ENCODE measurements at regions not wholly inside any gene's neighbourhood (a gene's known extent, or its start where the extent isn't known, plus 50 kb on each side); places are given as distances from the start of the nearest gene placed in this dataset.

GRCh38 chr2:100645695-100646429 is 83.1 kb downstream of the PDCL3 start:
- no peak overlapping the region for H3K27ac ChIP-seq
- DNase-seq (ENCODE audit: low spot score) = no peak
- H3K79me2 ChIP-seq (ENCODE audit: low read depth) = no peaks in the 10 kb centered on the region
- H3K4me1 Mint-ChIP-seq = peaks cover 30% of the 10 kb centered on the region
- no peak overlapping the region for H3K4me3 ChIP-seq
- H3K36me3 Mint-ChIP-seq = no peaks in the 10 kb centered on the region
- H3K4me3 Mint-ChIP-seq = no peak overlapping the region
- no peaks in the 10 kb centered on the region for H4K20me1 ChIP-seq (ENCODE audit: low read depth)
- H3K4me1 ChIP-seq = no peaks in the 10 kb centered on the region
- H3F3A ChIP-seq (ENCODE audit: low read depth) = no peaks in the 10 kb centered on the region
- no peaks in the 10 kb centered on the region for H3K27me3 ChIP-seq
- no peak overlapping the region for H3K4me2 ChIP-seq
- peaks cover 32% of the 10 kb centered on the region for H3K9me3 Mint-ChIP-seq
- H3K36me3 ChIP-seq = no peaks in the 10 kb centered on the region
- H3K27me3 Mint-ChIP-seq (ENCODE audit: insufficient read depth, low read depth) = peaks cover 5% of the 10 kb centered on the region
- no peaks in the 10 kb centered on the region for H3K9me3 ChIP-seq (ENCODE audit: low read depth)
- H2AFZ ChIP-seq (replicated peaks) = no peak overlapping the region
- H3K27ac Mint-ChIP-seq = peak overlapping the region; percentile 63
- no peak for TF ChIP-seq EZH2 (IDR thresholded peaks at IDR 0.05)
- no peak for TF ChIP-seq EZH2phosphoT487 (IDR thresholded peaks at IDR 0.05)
- no peak for TF ChIP-seq CTCF (IDR thresholded peaks at IDR 0.05)
- H3K9ac ChIP-seq = no peak overlapping the region

GRCh38 chr2:100647709-100648108 is 84.9 kb downstream of the PDCL3 start:
- Mint-ChIP-seq H3K4me3 (no peak overlapping the region), H3K27me3 (ENCODE audit: insufficient read depth, low read depth) (peaks cover 5% of the 10 kb centered on the region), H3K4me1 (peaks cover 17% of the 10 kb centered on the region), H3K36me3 (no peaks in the 10 kb centered on the region), H3K9me3 (peaks cover 35% of the 10 kb centered on the region), H3K27ac (no peak overlapping the region)
- no peak overlapping the region for H2AFZ ChIP-seq (replicated peaks)
- no peak overlapping the region for H3K4me2 ChIP-seq
- no peaks in the 10 kb centered on the region for H3K79me2 ChIP-seq (ENCODE audit: low read depth)
- no peaks in the 10 kb centered on the region for H4K20me1 ChIP-seq (ENCODE audit: low read depth)
- H3K36me3 ChIP-seq = no peaks in the 10 kb centered on the region
- H3K27ac ChIP-seq = no peak overlapping the region
- no peak for DNase-seq (ENCODE audit: low spot score)
- H3K9ac ChIP-seq = no peak overlapping the region
- H3K4me1 ChIP-seq = no peaks in the 10 kb centered on the region
- TF ChIP-seq EZH2phosphoT487 (IDR thresholded peaks at IDR 0.05) = no peak
- TF ChIP-seq CTCF (IDR thresholded peaks at IDR 0.05) = no peak
- TF ChIP-seq EZH2 (IDR thresholded peaks at IDR 0.05) = no peak
- H3F3A ChIP-seq (ENCODE audit: low read depth) = no peaks in the 10 kb centered on the region
- H3K9me3 ChIP-seq (ENCODE audit: low read depth) = no peaks in the 10 kb centered on the region
- H3K4me3 ChIP-seq = no peak overlapping the region
- H3K27me3 ChIP-seq = no peaks in the 10 kb centered on the region

- no peaks in the 10 kb centered on the region for H4K20me1 ChIP-seq (ENCODE audit: low read depth)
- no peaks in the 10 kb centered on the region for H3F3A ChIP-seq (ENCODE audit: low read depth)
- DNase-seq (ENCODE audit: low spot score) = no peak
- no peak overlapping the region for H2AFZ ChIP-seq (replicated peaks)
- no peak overlapping the region for H3K27ac Mint-ChIP-seq
- no peak overlapping the region for H3K4me3 Mint-ChIP-seq
- no peaks in the 10 kb centered on the region for H3K9me3 ChIP-seq (ENCODE audit: low read depth)
- H3K4me1 ChIP-seq = no peaks in the 10 kb centered on the region
- H3K36me3 Mint-ChIP-seq = no peaks in the 10 kb centered on the region
- H3K4me2 ChIP-seq = no peak overlapping the region
- no peak overlapping the region for H3K9ac ChIP-seq
- H3K4me1 Mint-ChIP-seq = peaks cover 14% of the 10 kb centered on the region
- H3K27me3 ChIP-seq = no peaks in the 10 kb centered on the region
- H3K36me3 ChIP-seq = no peaks in the 10 kb centered on the region
- TF ChIP-seq EZH2phosphoT487 (IDR thresholded peaks at IDR 0.05) = no peak
- no peak for TF ChIP-seq CTCF (IDR thresholded peaks at IDR 0.05)
- TF ChIP-seq EZH2 (IDR thresholded peaks at IDR 0.05) = no peak
- H3K4me3 ChIP-seq = no peak overlapping the region
- peaks cover 27% of the 10 kb centered on the region for H3K9me3 Mint-ChIP-seq
- H3K27me3 Mint-ChIP-seq (ENCODE audit: insufficient read depth, low read depth) = peaks cover 2% of the 10 kb centered on the region
- no peak overlapping the region for H3K27ac ChIP-seq
- no peaks in the 10 kb centered on the region for H3K79me2 ChIP-seq (ENCODE audit: low read depth)
Measured at GRCh38 chr2:100650151-100650550, 87.4 kb downstream of the PDCL3 start.
